ENCODE measurements at regions not wholly inside any gene's neighbourhood (a gene's known extent, or its start where the extent isn't known, plus 50 kb on each side); places are given as distances from the start of the nearest gene placed in this dataset.
"Not testable (repeated sequence)": the region's sequence is repeated elsewhere in the genome, so short reads cannot be mapped to it uniquely, and the experiment has no call there.

DNA sequence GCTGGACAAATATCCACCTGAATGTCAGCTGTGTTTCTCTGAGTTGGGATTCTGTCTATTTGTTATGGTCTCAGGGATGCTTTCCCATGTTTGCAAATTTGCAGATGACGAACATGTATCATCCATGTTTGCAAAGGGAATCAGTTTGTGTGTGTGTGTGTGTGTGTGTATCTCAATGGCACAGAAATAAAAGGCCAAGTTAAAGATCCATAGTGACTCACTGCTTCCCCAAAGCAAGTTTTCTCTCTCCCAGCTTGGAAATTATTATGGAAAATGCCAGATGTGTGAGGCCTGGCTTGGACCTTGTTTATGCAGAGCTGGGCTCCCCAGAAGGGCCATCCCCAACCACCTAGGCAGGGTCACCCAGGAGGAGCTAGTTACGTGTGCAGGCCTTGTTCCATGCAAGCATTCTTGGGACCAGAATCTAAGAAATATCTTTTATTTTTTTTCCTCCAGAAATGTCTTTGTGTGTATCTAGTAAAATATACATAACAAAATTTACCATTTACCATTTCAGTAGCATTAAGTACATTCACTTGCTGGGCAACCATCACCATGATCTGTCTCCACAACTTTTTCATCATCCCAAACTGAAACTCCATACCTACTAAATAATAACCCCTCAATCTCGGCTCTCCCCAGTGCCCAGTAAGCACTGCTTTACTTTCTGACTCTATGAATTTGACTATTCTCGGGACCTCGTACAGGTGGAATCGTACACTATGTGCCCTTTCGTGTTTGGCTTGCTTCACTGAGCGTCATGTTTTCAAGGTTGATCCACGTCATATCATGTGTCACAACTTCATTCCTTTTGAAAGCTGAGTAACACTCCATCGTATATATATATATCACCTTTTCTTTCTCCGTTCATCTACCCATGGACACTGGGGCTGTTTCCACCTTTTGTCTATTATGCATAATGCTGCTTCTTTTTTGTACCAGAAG lies 56.6 kb upstream of the WNT7B start:
- H3K4me3 ChIP-seq (ENCODE audit: low read depth in 1 of 5, low read length in 5 of 5), result no peak overlapping the region
- H3K27ac ChIP-seq (ENCODE audit: low read depth, low read length), result no peak overlapping the region
- no peaks in the 10 kb centered on the region for H3K9me3 ChIP-seq (ENCODE audit: control insufficient read depth in 5 of 5, low read length in 5 of 5)
- peaks cover 4 to 50% (median 25%) of the 10 kb centered on the region in 5 donors for H3K4me1 ChIP-seq (ENCODE audit: control insufficient read depth in 5 of 5, insufficient read depth in 5 of 5, low read length in 5 of 5)
- H3K27me3 ChIP-seq (ENCODE audit: control insufficient read depth in 5 of 5, insufficient read depth in 4 of 5, low read length in 5 of 5), result no peaks in the 10 kb centered on the region
- H3K9ac ChIP-seq (ENCODE audit: low read length in 5 of 5), result no peak overlapping the region
- H3K36me3 ChIP-seq (ENCODE audit: control insufficient read depth in 5 of 5, insufficient read depth in 5 of 5, low read length in 5 of 5), result no peaks in the 10 kb centered on the region

DNA sequence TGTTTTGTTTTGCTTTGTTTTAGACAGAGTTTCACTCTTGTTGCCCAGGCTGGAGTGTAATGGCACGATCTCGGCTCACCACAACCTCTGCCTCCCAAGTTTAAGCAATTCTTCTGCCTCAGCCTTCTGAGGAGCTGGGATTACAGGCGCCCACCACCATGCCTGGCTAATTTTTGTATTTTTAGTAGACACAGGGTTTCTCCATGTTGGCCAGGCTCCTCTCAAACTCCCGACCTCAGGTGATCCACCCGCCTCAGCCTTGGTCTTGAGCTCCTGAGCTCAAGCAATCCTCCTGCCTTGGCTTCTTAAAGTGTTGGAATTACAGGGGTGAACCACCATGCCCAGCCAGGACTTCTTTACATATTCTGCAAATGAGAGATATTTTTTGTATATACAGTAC lies 57.5 kb upstream of the WNT7B start:
- H3K9me3 ChIP-seq (ENCODE audit: control insufficient read depth in 5 of 5, low read length in 5 of 5); H3K36me3 ChIP-seq (ENCODE audit: control insufficient read depth in 5 of 5, insufficient read depth in 5 of 5, low read length in 5 of 5); H3K4me3 ChIP-seq (ENCODE audit: low read depth in 1 of 5, low read length in 5 of 5); H3K27me3 ChIP-seq (ENCODE audit: control insufficient read depth in 5 of 5, insufficient read depth in 4 of 5, low read length in 5 of 5); H3K9ac ChIP-seq (ENCODE audit: low read length in 5 of 5): not testable (repeated sequence)
- Histone ChIP-seq H3K27ac (ENCODE audit: low read depth, low read length) (peak overlapping the region; percentile 69), H3K4me1 (ENCODE audit: control insufficient read depth in 5 of 5, insufficient read depth in 5 of 5, low read length in 5 of 5) (peaks cover 4 to 52% (median 25%) of the 10 kb centered on the region in 5 donors)

DNA sequence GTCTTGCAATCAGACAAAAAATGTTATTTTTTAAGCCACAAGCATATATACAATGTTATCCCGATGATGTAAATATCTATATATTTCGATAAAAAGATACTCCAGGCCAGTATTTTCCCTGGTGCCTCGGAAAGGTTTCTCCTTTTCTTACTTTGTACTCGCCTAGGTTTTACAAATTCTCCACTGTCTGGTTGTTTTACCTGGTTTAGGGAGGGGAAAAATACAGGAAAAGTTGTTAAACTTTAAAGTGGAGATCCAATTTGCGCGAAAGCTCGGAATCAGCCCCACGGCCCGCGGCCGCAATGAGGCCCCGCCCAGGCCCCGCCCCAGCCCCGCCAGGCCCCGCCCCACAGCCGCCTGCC lies 58.4 kb upstream of the WNT7B start:
- H3K27me3 ChIP-seq (ENCODE audit: control insufficient read depth in 5 of 5, insufficient read depth in 4 of 5, low read length in 5 of 5), result no peaks in the 10 kb centered on the region
- no peaks in the 10 kb centered on the region for H3K9me3 ChIP-seq (ENCODE audit: control insufficient read depth in 5 of 5, low read length in 5 of 5)
- H3K9ac ChIP-seq (ENCODE audit: low read length in 5 of 5), result peak overlapping the region in 3 of 5 donors; percentile 54 to 74 (median 68)
- H3K27ac ChIP-seq (ENCODE audit: low read depth, low read length), result peak overlapping the region; percentile 69
- H3K36me3 ChIP-seq (ENCODE audit: control insufficient read depth in 5 of 5, insufficient read depth in 5 of 5, low read length in 5 of 5), result no peaks in the 10 kb centered on the region
- H3K4me1 ChIP-seq (ENCODE audit: control insufficient read depth in 5 of 5, insufficient read depth in 5 of 5, low read length in 5 of 5), result peaks cover 4 to 46% (median 24%) of the 10 kb centered on the region in 5 donors
- H3K4me3 ChIP-seq (ENCODE audit: low read depth in 1 of 5, low read length in 5 of 5), result peak overlapping the region; percentile 13 to 66 (median 60)

DNA sequence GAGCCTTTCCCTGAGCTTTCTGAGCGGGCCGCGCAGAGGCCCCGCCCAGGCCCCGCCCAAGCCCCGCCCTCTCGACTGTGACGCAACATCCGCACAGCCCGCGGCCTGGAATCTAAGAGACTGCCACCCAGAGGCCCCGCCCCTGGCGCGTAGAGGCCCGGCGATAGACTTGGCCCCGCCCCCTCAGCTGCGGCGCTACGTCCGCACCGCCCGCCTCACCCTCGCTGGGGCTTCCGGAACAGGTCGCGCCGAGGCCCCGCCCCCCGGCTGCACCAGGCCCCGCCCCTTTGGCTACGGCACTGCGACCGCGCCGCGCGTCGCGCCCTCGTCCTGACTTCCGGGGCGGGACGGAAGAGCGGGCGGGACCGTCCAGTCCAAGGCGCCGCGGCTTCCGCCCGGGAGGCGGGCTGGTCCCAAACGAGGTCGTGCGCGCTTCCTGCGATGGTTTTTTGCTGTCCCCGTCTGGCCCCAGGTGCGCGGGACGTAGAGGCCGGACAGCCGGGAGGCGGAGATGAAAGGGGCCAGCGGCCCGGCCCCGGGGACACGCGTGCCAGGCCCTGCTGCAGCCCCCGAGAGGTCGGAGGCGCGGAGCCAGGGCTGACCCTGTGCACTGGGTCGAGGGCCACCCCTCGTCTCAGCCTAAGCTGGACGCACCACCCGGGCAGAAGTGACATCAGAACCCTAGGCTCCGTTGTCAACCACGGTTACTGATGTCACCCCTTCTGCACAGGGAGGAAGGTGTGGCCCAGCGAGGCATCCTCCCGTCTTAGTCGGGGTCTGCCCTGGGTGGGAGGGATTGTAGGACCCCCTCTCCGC lies 59.0 kb upstream of the WNT7B start:
- Histone ChIP-seq H3K27me3 (ENCODE audit: control insufficient read depth in 5 of 5, insufficient read depth in 4 of 5, low read length in 5 of 5) (no peaks in the 10 kb centered on the region), H3K9me3 (ENCODE audit: control insufficient read depth in 5 of 5, low read length in 5 of 5) (no peaks in the 10 kb centered on the region), H3K4me3 (ENCODE audit: low read depth in 1 of 5, low read length in 5 of 5) (peak overlapping the region; percentile 60 to 94 (median 77)), H3K36me3 (ENCODE audit: control insufficient read depth in 5 of 5, insufficient read depth in 5 of 5, low read length in 5 of 5) (no peaks in the 10 kb centered on the region), H3K9ac (ENCODE audit: low read length in 5 of 5) (peak overlapping the region; percentile 46 to 94 (median 66)), H3K27ac (ENCODE audit: low read depth, low read length) (peak overlapping the region; percentile 80), H3K4me1 (ENCODE audit: control insufficient read depth in 5 of 5, insufficient read depth in 5 of 5, low read length in 5 of 5) (peaks cover 4 to 48% (median 23%) of the 10 kb centered on the region in 5 donors)

DNA sequence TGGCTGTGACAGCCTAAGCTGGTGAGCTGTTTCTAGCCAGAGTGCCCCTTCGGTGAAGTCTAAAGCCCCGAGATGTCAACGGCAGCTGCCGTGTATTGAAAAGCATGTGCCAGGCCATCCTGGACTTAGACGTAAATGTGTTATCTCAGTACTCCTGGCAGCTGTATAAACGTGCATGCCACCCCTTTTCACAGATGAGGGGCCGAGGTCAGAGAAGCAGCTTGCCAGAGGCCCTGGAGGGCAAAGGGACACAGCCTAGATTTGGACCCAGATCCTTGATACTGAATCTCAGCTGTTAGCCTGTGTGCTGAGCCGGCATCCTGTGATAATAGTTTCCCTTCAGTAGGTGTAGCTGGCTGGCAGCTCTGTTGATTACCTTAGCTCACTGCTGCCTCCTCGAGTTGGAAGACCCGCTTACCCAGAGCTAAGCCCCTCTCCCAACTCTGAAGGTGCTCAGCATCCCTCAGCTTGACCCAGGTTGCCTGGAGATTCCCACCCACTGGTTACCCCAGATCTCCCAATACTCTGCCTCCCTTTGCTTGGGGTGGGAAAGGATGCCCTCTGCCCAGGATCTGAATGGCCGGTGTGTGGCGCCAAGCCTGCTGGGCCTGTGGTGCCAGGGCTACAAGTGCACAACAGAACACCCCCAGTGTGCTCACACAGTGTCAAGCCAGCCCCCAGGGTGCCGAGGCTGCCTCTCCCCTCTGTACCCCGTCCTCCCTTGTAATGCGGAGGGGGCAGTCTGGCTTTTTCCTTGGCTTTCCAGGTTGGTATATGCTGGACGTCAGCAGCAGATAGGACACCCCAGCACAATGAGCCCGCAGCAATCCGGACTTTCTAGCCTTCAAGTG lies 59.8 kb upstream of the WNT7B start:
- H3K27ac ChIP-seq (ENCODE audit: low read depth, low read length), result peak overlapping the region; percentile 80
- H3K9ac ChIP-seq (ENCODE audit: low read length in 5 of 5), result peak overlapping the region; percentile 46 to 94 (median 66)
- peaks cover 4 to 56% (median 27%) of the 10 kb centered on the region in 5 donors for H3K4me1 ChIP-seq (ENCODE audit: control insufficient read depth in 5 of 5, insufficient read depth in 5 of 5, low read length in 5 of 5)

DNA sequence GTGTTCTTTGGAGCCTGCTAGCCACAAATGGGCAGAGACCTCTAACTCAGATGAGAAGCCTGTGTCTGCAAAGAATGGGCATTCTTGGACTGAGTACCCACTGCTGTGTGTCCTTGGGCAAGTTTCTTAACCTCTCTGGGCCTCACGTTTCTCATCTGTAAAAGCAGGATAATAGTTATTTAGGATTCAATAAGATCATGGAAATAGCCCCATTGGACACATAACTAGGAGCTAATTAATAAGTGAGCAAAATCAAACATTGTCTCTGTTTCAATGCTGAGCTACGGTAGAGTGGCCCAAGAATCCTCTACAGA lies 61.2 kb upstream of the WNT7B start:
- Histone ChIP-seq H3K36me3 (ENCODE audit: control insufficient read depth in 5 of 5, insufficient read depth in 5 of 5, low read length in 5 of 5) (no peaks in the 10 kb centered on the region), H3K4me1 (ENCODE audit: control insufficient read depth in 5 of 5, insufficient read depth in 5 of 5, low read length in 5 of 5) (peaks cover 9 to 62% (median 38%) of the 10 kb centered on the region in 5 donors), H3K9me3 (ENCODE audit: control insufficient read depth in 5 of 5, low read length in 5 of 5) (no peaks in the 10 kb centered on the region), H3K27me3 (ENCODE audit: control insufficient read depth in 5 of 5, insufficient read depth in 4 of 5, low read length in 5 of 5) (no peaks in the 10 kb centered on the region), H3K4me3 (ENCODE audit: low read depth in 1 of 5, low read length in 5 of 5) (no peak overlapping the region), H3K9ac (ENCODE audit: low read length in 5 of 5) (no peak overlapping the region), H3K27ac (ENCODE audit: low read depth, low read length) (peak overlapping the region; percentile 14)

More for the DNA sequence above, 59.8 kb upstream of the WNT7B start:
- Histone ChIP-seq H3K4me3 (ENCODE audit: low read depth in 1 of 5, low read length in 5 of 5) (peak overlapping the region; percentile 60 to 94 (median 77)), H3K36me3 (ENCODE audit: control insufficient read depth in 5 of 5, insufficient read depth in 5 of 5, low read length in 5 of 5) (no peaks in the 10 kb centered on the region), H3K9me3 (ENCODE audit: control insufficient read depth in 5 of 5, low read length in 5 of 5) (no peaks in the 10 kb centered on the region), H3K27me3 (ENCODE audit: control insufficient read depth in 5 of 5, insufficient read depth in 4 of 5, low read length in 5 of 5) (no peaks in the 10 kb centered on the region)

DNA sequence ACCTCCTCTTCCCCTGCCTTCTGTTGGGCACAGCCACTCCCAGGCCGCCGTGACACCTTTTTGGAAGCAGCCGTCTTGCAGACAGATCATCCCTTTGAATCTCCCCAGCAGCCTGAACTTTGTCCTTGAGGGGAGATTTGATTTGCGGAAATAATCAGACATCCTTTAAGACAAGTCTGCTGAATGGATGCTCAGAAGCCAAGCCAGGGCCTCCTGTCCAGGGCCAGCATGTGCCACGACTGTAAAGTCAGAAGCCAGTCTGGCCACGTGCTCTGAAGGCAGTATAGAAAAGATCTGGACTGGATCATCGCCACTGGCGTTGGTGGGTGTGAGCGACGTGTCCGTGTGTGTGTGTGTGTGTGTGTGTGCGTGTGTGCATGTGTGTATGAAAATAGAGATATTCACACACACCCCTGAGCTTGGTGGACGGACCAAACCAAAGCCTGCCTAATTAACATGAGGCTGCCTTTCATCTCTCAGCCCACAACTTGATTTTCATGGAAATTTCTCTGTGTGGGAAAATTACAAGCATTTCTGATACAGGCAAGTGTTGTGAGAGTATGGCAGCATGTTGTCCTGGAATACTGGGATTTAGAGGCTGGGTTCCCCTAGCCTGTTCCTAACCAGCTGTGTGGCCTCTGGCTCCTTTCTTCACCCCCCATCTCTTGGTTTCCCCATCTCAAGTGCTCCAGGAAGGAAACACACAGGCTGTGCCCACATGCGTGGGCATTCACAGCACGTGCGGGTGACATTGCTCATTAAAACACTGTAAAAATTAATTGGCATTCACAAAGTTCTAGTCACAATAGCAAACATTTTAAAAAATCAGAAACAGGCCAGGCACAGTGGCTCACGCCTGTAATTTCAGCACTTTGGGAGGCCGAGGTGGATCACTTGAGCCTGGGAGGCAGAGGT lies 61.8 kb upstream of the WNT7B start:
- Histone ChIP-seq H3K36me3 (ENCODE audit: control insufficient read depth in 5 of 5, insufficient read depth in 5 of 5, low read length in 5 of 5) (no peaks in the 10 kb centered on the region), H3K27ac (ENCODE audit: low read depth, low read length) (peak overlapping the region; percentile 14), H3K27me3 (ENCODE audit: control insufficient read depth in 5 of 5, insufficient read depth in 4 of 5, low read length in 5 of 5) (no peaks in the 10 kb centered on the region), H3K4me1 (ENCODE audit: control insufficient read depth in 5 of 5, insufficient read depth in 5 of 5, low read length in 5 of 5) (peaks cover 9 to 68% (median 44%) of the 10 kb centered on the region in 5 donors), H3K9ac (ENCODE audit: low read length in 5 of 5) (peak overlapping the region in 1 of 5 donors; percentile 17), H3K9me3 (ENCODE audit: control insufficient read depth in 5 of 5, low read length in 5 of 5) (no peaks in the 10 kb centered on the region), H3K4me3 (ENCODE audit: low read depth in 1 of 5, low read length in 5 of 5) (no peak overlapping the region)

DNA sequence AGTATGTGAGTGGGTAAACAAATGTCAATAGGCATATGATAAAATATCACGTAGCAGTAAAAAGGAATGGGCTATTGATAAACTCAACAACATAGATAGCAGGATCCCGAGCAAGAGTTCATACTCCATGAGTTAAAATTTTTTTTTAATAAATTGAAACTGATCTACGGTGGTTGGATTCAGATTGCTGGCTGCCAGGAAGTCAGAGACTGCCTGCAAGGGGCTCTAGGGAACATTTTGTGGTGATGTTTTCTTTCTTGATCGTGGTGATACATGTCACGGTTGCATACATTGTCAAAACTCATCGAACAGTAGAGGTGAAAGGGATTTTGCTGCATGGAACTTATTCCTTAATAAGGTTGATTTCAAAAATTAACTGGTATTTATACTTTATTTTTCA lies 62.6 kb upstream of the WNT7B start:
- Histone ChIP-seq H3K4me1 (ENCODE audit: control insufficient read depth in 5 of 5, insufficient read depth in 5 of 5, low read length in 5 of 5) (peaks cover 9 to 75% (median 52%) of the 10 kb centered on the region in 5 donors), H3K27ac (ENCODE audit: low read depth, low read length) (no peak overlapping the region), H3K9ac (ENCODE audit: low read length in 5 of 5) (no peak overlapping the region), H3K4me3 (ENCODE audit: low read depth in 1 of 5, low read length in 5 of 5) (no peak overlapping the region), H3K9me3 (ENCODE audit: control insufficient read depth in 5 of 5, low read length in 5 of 5) (no peaks in the 10 kb centered on the region), H3K27me3 (ENCODE audit: control insufficient read depth in 5 of 5, insufficient read depth in 4 of 5, low read length in 5 of 5) (no peaks in the 10 kb centered on the region), H3K36me3 (ENCODE audit: control insufficient read depth in 5 of 5, insufficient read depth in 5 of 5, low read length in 5 of 5) (no peaks in the 10 kb centered on the region)

Measured in subcutaneous abdominal adipose tissue (tissue), 5 donors.